PFSK-1 (cell line): ENCODE measurements at regions not wholly inside any gene's neighbourhood (a gene's known extent, or its start where the extent isn't known, plus 50 kb on each side); places are given as distances from the start of the nearest gene placed in this dataset.

Source experiments
- REST ChIP-seq, 2 experiments: IDR thresholded peaks; 2 replicates each; pipeline versions ENCODE4 v1.6.1 to v1.8.0; 2011 to 2012; ENCODE audit warnings: low read depth in 2 of 2, low read length in 2 of 2, control low read depth in 1 of 2, inconsistent platforms in 1 of 2, mild to moderate bottlenecking in 1 of 2, moderate library complexity in 1 of 2; ENCODE audit not compliant: insufficient read depth in 1 of 2
- TAF1 ChIP-seq: IDR thresholded peaks from 2 replicates; pipeline ENCODE4 v1.6.1; 2012; ENCODE audit warnings: low read length, control low read depth, borderline replicate concordance; ENCODE audit not compliant: insufficient read depth

DNA sequence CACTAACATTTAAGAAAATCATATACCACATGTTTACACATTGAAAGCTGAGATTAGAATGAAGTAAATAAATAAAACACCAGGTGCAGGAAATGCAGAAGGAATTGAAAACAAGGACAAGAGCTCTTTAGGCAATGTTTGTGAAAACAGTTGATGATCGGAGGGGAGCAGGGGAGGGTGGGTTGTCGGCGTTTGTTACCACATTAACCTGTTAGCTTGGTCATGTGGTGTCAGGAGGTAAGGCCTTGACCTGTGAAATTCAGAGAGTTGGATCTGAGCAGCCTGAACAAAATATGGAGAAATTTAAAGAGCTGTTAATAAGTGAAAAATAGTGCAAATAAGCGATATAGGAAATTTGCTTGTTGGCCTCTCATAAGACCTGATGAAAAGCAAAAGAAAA lies 759.9 kb downstream of the PDHA2 start:
- TF ChIP-seq REST (IDR thresholded peaks at IDR 0.05; ENCODE audit: insufficient read depth in 1 of 2, low read depth in 2 of 2, low read length in 2 of 2) = no peak
- TF ChIP-seq TAF1 = no peak
